ENCODE measurements at regions not wholly inside any gene's neighbourhood (a gene's known extent, or its start where the extent isn't known, plus 50 kb on each side); places are given as distances from the start of the nearest gene placed in this dataset.

DNA sequence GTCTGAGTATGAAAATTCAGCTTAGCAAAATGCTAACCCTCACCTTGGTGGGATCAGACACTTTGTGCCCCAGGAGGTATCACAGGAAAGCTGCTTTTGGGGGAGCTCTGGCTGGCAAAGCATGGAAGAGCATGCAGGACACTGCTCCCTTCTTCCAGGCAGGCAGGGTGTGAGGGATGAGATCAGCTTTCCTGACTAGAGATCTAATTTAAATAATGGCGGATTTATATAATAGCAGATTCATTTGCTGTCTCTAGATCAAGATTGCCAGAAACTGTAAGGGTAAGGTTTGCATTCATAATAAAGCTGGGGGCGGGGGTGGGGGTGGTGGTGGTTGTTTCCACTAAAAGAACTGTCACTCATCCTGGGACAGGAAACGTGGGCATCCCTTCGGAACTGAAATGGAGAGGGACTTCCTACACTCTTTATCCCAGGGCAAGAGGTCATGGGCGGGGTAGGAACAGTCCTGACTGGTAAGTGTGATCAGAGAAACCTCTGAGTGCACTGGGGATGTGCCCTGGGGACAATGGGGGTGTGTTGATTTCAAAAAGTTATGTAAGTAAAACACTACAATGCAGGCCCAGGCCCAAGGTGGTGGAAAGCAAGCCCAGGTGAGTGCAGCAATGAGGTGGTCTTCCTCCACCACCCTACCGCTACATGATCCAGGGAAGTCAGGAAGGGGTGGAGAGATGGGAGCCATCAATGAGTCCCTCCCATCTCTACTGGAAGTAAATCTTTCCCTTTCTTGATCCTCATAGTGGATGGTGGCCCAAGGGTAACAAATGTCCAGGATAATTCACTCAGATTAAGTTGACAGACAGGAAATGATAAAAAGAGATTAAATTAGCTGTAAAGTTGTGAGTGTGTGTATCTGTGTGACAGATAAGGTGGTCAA is 171.4 kb upstream of the SERPINE2 start:
- no peak for DNase-seq (ENCODE audit: low spot score)

GRCh38 chr2:224209555-224210285 is 170.6 kb upstream of the SERPINE2 start:
- DNase-seq (ENCODE audit: low spot score) = no peak

DNA sequence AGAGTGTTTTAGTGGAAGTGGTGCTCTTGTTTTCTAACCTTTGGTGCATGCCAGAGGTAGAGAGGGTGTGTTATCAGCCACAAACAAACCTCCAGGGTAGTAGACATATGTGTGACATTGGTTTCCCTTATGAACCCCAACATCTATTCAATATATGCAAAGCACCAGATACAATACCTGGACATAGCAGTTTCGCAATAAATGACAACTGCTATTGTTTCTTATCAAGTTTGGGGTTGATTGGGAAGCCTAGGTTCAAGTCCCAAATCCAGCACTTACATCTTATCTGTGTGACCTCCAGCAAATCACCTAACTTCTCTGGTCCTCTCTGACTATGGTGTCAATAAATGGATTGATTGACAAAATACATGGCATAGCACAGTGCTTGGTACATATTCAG is 169.4 kb upstream of the SERPINE2 start:
- no peak for DNase-seq (ENCODE audit: low spot score)

DNA sequence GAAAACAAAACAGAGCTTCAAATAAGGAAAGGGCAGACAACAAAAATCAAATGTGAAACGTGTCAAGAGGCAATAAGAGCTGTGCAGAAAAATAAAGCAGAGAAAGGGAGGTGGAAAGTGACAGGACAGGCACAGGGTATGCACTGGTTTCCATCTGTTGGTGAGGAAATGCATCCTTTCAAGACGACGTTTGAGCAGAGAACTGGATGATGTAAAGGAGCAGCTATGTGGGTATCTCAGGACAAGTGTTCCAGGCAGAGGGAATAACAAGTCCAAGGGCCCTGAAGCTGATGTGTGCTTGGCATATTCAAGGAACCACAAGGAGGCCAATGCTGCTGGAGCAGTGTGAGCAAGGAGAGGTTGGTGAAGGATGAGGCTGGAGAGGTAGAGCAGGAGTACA is 168.9 kb upstream of the SERPINE2 start:
- DNase-seq (ENCODE audit: low spot score) = no peak

DNA sequence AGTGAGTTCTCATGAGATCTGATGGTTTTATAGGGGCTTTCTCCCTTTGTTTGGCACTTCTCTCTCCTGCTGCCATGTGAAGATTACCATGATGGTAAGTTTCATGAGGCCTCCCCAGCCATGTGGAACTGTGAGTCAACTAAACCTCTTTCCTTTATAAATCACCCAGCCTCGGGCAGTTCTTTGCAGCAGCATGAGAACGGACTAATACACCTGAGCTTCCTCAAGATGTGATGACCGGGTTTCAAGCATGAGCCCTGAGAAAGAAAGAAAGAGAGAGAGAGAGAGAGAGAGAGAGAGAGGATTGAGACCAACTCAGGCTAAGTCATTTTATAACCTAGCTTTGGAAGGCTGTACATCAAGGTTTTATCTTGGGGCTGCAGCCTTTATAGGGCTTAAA is 167.7 kb upstream of the SERPINE2 start:
- DNase-seq (ENCODE audit: low spot score) = no peak

GRCh38 chr2:224202281-224202865 is 163.3 kb upstream of the SERPINE2 start:
- no peak for DNase-seq (ENCODE audit: low spot score)

DNA sequence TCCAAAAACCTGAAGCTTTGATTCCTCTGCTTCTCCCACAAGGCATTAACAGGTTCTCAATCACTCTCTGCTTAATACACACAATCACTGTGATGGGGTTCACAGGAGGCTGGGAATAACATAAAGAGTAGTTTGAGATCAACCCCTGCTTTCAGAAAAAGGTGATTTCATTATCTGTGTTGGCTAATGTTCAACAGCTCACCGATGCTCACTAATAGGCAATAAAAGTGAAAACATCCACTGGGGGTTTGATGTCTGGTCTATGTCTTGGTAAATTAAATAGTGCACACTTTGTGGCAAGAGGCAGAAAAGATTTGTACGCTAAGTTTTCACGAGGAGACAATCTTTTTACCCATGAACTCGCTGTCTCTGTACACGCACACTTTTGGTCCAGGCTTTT is 159.3 kb upstream of the SERPINE2 start:
- no peak for DNase-seq (ENCODE audit: low spot score)

- no peak for DNase-seq (ENCODE audit: low spot score)
These were observed 157.7 kb upstream of the SERPINE2 start for GRCh38 chr2:224196810-224197209.

DNA sequence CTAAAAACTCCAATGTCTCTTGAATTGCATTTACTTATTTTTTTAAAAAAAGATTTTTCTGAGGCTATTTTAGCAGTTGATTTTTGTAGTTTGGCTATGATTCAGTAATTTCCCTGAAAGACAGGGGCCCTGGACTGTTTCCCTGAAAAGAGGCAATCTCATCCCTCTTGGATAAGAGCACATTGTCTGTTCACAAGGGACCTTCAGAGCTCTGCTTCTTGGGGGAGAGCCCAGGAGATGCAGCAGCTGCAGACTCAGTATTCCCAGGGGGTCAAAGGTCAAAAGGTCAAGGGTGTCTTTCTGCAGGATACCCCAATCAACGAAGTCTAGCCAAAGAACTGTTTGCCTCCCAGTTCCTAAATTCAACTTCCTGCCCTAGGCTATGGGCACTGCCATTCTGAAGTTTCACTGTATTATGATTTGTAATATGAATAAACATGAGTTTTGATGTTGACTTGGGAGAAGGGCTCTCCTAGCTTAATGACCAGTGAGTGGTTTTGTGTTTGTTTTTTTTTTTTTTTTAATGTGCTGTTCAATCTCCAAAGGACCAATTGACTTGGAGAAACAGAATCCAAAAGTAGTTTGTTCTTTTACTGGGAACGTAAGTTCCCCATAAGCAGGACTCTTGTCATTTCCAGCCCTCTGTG is 157.0 kb upstream of the SERPINE2 start:
- no peak for DNase-seq (ENCODE audit: low spot score)

- DNase-seq (ENCODE audit: low spot score) = no peak
These were observed 155.1 kb upstream of the SERPINE2 start for GRCh38 chr2:224194161-224194560.

DNA sequence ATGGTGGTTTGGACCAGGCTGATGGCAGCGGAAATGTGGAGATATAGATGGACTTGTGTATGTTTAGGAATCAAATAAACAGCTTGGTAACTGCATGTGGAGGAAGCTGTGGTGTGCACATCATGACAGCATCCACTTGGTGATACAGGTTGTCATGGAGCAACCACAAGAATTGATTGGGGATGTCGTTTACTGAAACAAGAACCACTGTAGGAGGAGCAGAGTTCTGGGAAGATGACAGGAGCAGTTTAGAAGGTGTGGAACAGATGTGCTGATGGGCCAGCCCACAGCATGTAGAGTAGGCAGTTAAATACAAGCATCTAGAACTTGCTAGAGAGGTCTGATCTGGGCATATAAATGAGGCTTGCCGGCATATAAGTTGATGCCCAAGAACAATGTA is 152.4 kb upstream of the SERPINE2 start:
- DNase-seq (ENCODE audit: low spot score) = no peak

DNA sequence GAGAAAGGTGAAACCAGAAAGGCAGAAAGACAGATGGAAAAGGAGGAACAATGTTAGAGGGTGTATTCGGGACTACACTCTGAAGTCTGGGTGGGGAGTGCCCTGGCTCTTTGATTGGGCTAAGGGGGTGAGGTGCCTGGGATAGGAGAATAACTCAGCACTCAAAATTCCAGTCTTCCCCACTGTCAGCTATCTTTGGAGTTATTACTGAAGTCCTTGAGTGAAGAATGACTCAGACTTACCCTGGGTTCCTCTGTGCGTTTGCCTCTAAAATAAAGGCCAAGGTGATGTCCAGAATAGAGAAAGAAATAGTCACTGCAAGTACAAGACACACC is 151.8 kb upstream of the SERPINE2 start:
- DNase-seq (ENCODE audit: low spot score) = no peak

DNA sequence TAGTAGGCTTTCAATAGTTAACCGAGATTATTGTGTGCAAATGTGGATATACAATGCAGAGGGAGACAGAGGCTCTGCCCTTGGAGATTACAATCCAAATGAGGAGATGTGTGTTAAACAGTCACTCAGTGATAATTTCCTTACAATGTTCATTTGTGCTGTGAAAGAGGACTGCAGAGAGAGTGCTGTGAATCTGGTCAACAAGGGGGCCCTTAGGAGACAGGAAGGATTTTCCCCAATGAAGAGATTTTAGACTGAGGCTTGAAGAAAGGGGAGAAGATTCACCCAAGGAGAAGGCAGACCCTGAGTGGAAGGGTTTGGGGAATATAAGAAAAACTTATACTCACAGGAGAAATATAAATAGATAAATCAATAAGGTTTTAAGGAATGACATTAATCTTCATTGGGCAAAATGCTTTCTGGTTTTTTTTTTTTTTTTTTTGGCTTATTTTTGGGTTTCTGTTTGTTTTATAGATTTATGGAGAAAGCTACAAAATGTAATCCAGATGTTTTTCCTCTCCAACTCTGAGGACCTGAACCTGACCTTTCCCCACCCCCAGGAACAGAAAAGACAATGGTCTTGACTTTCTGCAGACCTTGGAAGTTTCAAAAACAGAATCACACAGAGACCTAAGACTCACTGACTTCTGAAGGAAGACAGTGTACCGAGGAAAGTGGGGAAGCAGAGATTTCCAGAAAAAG is 151.3 kb upstream of the SERPINE2 start:
- DNase-seq (ENCODE audit: low spot score) = no peak

DNA sequence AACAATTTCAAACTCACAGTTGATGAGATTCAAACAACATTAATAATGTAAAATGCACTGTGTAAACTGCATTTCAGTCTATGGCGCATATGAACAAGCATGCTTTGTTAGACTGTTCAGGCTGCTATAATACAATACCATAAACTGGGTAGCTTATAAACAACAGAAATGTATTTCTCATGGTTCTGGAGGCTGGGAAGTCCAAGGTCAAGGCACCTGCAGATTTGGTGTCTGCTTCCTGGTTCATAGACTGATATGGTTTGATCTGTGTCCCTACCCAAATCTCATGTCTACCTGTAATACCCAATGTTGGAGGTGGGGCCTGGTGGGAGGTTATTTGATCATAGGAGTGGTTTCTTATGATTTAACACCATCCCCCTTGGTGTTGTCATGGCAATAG is 148.1 kb upstream of the SERPINE2 start:
- no peak for DNase-seq (ENCODE audit: low spot score)

DNA sequence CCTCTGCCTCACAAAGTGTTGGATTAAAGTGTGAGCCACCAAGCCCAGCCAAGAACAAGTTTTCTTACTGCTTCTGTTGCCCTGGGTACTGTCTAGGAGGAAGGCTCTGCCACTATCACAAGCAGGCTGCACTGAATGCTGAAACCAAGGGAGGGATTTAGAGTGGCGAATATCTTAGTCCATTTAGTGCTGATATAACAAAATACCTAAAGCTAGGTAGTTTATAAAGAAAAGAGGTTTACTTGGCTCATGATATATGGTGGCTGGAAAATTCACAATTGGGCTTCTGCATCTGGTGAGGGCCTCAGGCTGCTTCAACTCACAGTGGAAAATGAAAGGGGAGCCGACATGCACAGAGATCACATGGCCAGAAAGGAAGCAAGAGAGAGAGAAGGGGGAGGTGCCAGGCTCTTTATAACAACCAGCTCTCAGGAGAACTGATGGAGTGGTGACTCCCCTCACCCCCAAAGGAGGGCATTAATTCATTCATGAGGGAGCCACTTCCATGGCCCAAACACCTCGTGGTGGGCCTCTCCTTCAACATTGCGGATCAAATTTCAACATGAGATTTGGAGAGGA is 146.0 kb upstream of the SERPINE2 start:
- no peak for DNase-seq (ENCODE audit: low spot score)

- DNase-seq (ENCODE audit: low spot score) = no peak
These were observed 144.0 kb upstream of the SERPINE2 start for GRCh38 chr2:224183086-224183485.

- no peak for DNase-seq (ENCODE audit: low spot score)
These were observed 143.4 kb upstream of the SERPINE2 start for GRCh38 chr2:224182498-224182897.

GRCh38 chr2:224181534-224182155 is 142.6 kb upstream of the SERPINE2 start:
- DNase-seq (ENCODE audit: low spot score) = no peak

- DNase-seq (ENCODE audit: low spot score) = no peak
These were observed 141.7 kb upstream of the SERPINE2 start for GRCh38 chr2:224180810-224181209.

GRCh38 chr2:224178056-224178455 is 139.0 kb upstream of the SERPINE2 start:
- no peak for DNase-seq (ENCODE audit: low spot score)

GRCh38 chr2:224175538-224175937 is 136.5 kb upstream of the SERPINE2 start:
- no peak for DNase-seq (ENCODE audit: low spot score)
